SU-DHL-6 (cell line): ENCODE measurements at regions not wholly inside any gene's neighbourhood (a gene's known extent, or its start where the extent isn't known, plus 50 kb on each side); places are given as distances from the start of the nearest gene placed in this dataset.

Experiments used
- CTCF ChIP-seq: fragments of 200-600 bp; sonication (generic); IDR thresholded peaks from one replicate; pipeline ENCODE4 v1.5.1; 2017; ENCODE audit warnings: antibody characterized with exemption, mild to moderate bottlenecking, low read length, moderate library complexity; ENCODE audit not compliant: insufficient read depth, poor library complexity, severe bottlenecking
- EZH2phosphoT487 ChIP-seq: fragments of 200-600 bp; sonication (generic), shearing (Covaris generic); conservative IDR thresholded peaks from 2 replicates; pipeline ENCODE4 v1.6.1; 2018; ENCODE audit warnings: mild to moderate bottlenecking, antibody characterized with exemption, low read length, moderate library complexity, mixed read lengths

DNA sequence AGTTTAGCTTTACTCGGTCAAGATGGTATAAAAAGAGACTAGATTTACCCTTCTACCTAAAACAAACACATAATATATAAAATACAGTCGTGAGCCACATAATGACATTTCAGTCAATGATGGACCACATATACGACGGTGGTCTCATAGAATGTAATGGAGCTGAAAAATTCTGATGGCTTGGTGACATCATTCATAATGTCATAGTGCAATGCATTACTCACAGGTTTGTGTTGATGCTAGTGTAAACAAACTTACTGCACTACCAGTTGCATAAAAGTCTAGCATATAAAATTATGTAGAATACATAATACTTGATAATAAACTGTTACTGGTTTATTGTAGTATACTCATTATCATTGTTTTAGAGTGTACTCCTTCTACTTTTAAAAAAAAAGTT is 115.9 kb upstream of the GDNF start:
- no peak for TF ChIP-seq CTCF
- TF ChIP-seq EZH2phosphoT487 = no peak
